ENCODE measurements at regions not wholly inside any gene's neighbourhood (a gene's known extent, or its start where the extent isn't known, plus 50 kb on each side); places are given as distances from the start of the nearest gene placed in this dataset.

DNA sequence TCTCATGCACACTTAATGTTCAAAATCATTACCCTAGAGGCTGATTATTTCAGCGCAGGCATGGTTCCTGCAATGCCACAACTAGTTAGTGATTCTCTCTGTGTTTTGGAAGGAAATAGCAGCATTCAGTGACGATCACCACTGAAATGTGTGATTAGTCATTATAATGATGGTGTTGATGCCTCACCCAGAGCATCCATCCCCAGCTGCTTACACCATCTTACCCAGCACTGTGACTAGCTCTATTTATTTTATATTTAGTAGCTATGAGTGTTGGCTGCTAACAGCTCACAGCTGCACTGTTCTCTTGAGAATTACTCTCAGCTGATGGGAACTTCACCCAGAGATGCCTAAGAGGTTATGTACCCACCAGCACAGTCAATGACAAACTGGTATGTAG lies 60.5 kb upstream of the TSPAN7 start:
- DNase-seq (no peak), FAIRE-seq (no peak)
- Histone ChIP-seq H3K27ac (ENCODE audit: low read depth in 1 of 3, low read length in 2 of 3) (no peak overlapping the region), H3K36me3 (ENCODE audit: control insufficient read depth in 3 of 3, insufficient read depth in 2 of 3, low read depth in 1 of 3, low read length in 3 of 3) (no peaks in the 10 kb centered on the region), H3K9me3 (ENCODE audit: control insufficient read depth in 2 of 2, insufficient read depth in 1 of 2, low read depth in 1 of 2, low read length in 1 of 2) (peaks cover 0 to 5% of the 10 kb centered on the region in 2 donors), H3K4me1 (ENCODE audit: control insufficient read depth in 3 of 3, insufficient read depth in 2 of 3, low read depth in 1 of 3, low read length in 2 of 3) (no peaks in the 10 kb centered on the region), H3K27me3 (ENCODE audit: control insufficient read depth in 3 of 3, insufficient read depth in 3 of 3, low read length in 3 of 3) (no peaks in the 10 kb centered on the region), H3K4me3 (ENCODE audit: low read depth in 1 of 3, low read length in 3 of 3) (no peak overlapping the region)
- 76 to 78% (median 77%) methylated on average over 2 of the region's 2 CpGs for WGBS, 3 donors

DNA sequence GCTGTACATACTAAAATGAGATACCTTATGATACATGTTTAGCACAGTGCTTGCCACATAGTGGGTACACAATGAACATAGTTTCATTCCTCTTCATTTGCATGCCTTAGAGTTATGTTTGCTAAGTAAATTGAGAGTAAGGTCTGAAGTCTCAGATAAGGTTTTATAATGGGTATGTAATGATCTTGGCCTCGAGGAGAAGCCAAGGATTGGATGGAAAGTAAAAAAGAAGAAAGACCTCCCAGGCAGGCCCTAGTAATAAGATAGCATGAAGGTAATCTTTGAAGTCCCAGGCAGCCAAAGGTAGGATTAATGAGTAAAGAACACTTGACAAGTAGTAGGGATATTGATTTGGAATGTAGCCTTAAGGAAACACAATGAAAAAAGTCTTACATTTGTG lies 55.8 kb upstream of the TSPAN7 start:
- H3K36me3 ChIP-seq (ENCODE audit: control insufficient read depth in 3 of 3, insufficient read depth in 2 of 3, low read depth in 1 of 3, low read length in 3 of 3) = no peaks in the 10 kb centered on the region
- H3K4me3 ChIP-seq (ENCODE audit: low read depth in 1 of 3, low read length in 3 of 3) = no peak overlapping the region
- DNase-seq (peak; percentile 33 to 70), FAIRE-seq (no peak)
- 0 to 30% (median 6%) methylated on average over 1 of the region's 1 CpG for WGBS, 3 donors
- H3K27ac ChIP-seq (ENCODE audit: low read depth in 1 of 3, low read length in 2 of 3) = no peak overlapping the region
- no peaks in the 10 kb centered on the region for H3K27me3 ChIP-seq (ENCODE audit: control insufficient read depth in 3 of 3, insufficient read depth in 3 of 3, low read length in 3 of 3)
- no peaks in the 10 kb centered on the region for H3K4me1 ChIP-seq (ENCODE audit: control insufficient read depth in 3 of 3, insufficient read depth in 2 of 3, low read depth in 1 of 3, low read length in 2 of 3)
- H3K9me3 ChIP-seq (ENCODE audit: control insufficient read depth in 2 of 2, insufficient read depth in 1 of 2, low read depth in 1 of 2, low read length in 1 of 2) = peaks cover 0 to 5% of the 10 kb centered on the region in 2 donors
